ENCODE measurements at regions not wholly inside any gene's neighbourhood (a gene's known extent, or its start where the extent isn't known, plus 50 kb on each side); places are given as distances from the start of the nearest gene placed in this dataset.

GRCh38 chr1:55374801-55375616, 159.8 kb upstream of the USP24 start (continued):
- TF ChIP-seq, protein P1, sequence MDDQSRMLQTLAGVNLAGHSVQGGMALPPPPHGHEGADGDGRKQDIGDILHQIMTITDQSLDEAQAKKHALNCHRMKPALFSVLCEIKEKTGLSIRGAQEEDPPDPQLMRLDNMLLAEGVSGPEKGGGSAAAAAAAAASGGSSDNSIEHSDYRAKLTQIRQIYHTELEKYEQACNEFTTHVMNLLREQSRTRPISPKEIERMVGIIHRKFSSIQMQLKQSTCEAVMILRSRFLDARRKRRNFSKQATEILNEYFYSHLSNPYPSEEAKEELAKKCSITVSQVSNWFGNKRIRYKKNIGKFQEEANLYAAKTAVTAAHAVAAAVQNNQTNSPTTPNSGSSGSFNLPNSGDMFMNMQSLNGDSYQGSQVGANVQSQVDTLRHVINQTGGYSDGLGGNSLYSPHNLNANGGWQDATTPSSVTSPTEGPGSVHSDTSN (IDR thresholded peaks at IDR 0.05): no peak

GRCh38 chr1:55374216-55374615, 159.1 kb upstream of the USP24 start:
- ChIA-PET POLR2A (no interaction called here), CTCF (interaction anchor here (2.0 to 3.8 kb wide), 3 partner anchors 10 to 14 kb away, joined by 6 to 19 read pairs (median 9); no protein-coding TSS in a partner anchor)
- Histone ChIP-seq H3K4me2 (no peak overlapping the region), H3K4me1 (no peaks in the 10 kb centered on the region), H3K27ac (peak overlapping the region in 1 of 2 experiments; percentile 81; a peak in 3 of 6 replicates), H3K9me3 (no peaks in the 10 kb centered on the region), H3K4me3 (no peak overlapping the region)
- no CpG with 5 or more reads among the region's 1 CpG for WGBS (ENCODE audit: missing lambda C conversion rate)
- FAIRE-seq: no peak
- DNase-seq (ENCODE audit: low read depth in 1 of 2, low spot score in 1 of 2): no peak
- TF ChIP-seq HOXB13 (CRISPR knock-in tag; IDR thresholded peaks at IDR 0.05; ENCODE audit: low read depth) (no peak), USF2 (IDR thresholded peaks at IDR 0.05) (no peak), MYC (IDR thresholded peaks at IDR 0.05; ENCODE audit: borderline replicate concordance, low read length) (no peak), ZNF302 (CRISPR knock-in tag; IDR thresholded peaks at IDR 0.05) (no peak)
- TF ChIP-seq, protein P2, sequence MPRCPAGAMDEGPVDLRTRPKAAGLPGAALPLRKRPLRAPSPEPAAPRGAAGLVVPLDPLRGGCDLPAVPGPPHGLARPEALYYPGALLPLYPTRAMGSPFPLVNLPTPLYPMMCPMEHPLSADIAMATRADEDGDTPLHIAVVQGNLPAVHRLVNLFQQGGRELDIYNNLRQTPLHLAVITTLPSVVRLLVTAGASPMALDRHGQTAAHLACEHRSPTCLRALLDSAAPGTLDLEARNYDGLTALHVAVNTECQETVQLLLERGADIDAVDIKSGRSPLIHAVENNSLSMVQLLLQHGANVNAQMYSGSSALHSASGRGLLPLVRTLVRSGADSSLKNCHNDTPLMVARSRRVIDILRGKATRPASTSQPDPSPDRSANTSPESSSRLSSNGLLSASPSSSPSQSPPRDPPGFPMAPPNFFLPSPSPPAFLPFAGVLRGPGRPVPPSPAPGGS (IDR thresholded peaks at IDR 0.05): no peak
- TF ChIP-seq, protein P3, sequence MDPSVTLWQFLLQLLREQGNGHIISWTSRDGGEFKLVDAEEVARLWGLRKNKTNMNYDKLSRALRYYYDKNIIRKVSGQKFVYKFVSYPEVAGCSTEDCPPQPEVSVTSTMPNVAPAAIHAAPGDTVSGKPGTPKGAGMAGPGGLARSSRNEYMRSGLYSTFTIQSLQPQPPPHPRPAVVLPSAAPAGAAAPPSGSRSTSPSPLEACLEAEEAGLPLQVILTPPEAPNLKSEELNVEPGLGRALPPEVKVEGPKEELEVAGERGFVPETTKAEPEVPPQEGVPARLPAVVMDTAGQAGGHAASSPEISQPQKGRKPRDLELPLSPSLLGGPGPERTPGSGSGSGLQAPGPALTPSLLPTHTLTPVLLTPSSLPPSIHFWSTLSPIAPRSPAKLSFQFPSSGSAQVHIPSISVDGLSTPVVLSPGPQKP (IDR thresholded peaks at IDR 0.05; ENCODE audit: low read depth, low read length): no peak
- TF ChIP-seq, protein P4, sequence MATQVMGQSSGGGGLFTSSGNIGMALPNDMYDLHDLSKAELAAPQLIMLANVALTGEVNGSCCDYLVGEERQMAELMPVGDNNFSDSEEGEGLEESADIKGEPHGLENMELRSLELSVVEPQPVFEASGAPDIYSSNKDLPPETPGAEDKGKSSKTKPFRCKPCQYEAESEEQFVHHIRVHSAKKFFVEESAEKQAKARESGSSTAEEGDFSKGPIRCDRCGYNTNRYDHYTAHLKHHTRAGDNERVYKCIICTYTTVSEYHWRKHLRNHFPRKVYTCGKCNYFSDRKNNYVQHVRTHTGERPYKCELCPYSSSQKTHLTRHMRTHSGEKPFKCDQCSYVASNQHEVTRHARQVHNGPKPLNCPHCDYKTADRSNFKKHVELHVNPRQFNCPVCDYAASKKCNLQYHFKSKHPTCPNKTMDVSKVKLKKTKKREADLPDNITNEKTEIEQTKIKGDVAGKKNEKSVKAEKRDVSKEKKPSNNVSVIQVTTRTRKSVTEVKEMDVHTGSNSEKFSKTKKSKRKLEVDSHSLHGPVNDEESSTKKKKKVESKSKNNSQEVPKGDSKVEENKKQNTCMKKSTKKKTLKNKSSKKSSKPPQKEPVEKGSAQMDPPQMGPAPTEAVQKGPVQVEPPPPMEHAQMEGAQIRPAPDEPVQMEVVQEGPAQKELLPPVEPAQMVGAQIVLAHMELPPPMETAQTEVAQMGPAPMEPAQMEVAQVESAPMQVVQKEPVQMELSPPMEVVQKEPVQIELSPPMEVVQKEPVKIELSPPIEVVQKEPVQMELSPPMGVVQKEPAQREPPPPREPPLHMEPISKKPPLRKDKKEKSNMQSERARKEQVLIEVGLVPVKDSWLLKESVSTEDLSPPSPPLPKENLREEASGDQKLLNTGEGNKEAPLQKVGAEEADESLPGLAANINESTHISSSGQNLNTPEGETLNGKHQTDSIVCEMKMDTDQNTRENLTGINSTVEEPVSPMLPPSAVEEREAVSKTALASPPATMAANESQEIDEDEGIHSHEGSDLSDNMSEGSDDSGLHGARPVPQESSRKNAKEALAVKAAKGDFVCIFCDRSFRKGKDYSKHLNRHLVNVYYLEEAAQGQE (IDR thresholded peaks at IDR 0.05): no peak
- no peak for ATAC-seq

DNA sequence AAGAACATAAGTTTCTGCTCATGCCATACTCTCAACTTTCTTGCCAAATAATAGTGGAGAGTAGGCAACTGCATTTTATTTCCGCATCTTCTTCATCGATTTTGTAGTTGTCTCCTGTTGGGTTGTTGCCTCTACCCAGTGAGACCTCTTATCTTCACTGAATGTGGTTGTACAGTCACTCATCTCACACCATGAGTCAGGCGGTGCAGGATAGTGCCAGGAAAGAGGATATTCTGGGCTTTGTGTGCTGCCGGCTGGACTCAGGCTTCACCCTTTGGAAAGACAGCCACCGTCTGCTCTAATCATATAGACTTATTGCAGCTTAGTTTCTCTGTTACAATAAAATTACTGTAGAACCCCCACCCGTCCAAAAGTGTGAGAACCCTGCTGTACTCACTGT, 154.3 kb upstream of the USP24 start:
- ChIA-PET POLR2A (no interaction called here), CTCF (no interaction called here)
- Histone ChIP-seq H3K27ac (no peak overlapping the region; a peak in 1 of 6 replicates), H3K4me3 (no peak overlapping the region), H3K4me1 (no peaks in the 10 kb centered on the region), H3K4me2 (no peak overlapping the region), H3K9me3 (no peaks in the 10 kb centered on the region)
- FAIRE-seq (no peak), DNase-seq (ENCODE audit: low read depth in 1 of 2, low spot score in 1 of 2) (no peak), ATAC-seq (no peak)
- 77% methylated on average over 6 of the region's 6 CpGs for WGBS (ENCODE audit: missing lambda C conversion rate)
- TF ChIP-seq CTCF (IDR thresholded peaks at IDR 0.05) (no peak), HOXA7 (CRISPR knock-in tag; IDR thresholded peaks at IDR 0.05) (no peak), RFX5 (IDR thresholded peaks at IDR 0.05) (no peak), MYC (IDR thresholded peaks at IDR 0.05; ENCODE audit: borderline replicate concordance, low read length) (no peak), RAD21 (conservative IDR thresholded peaks at IDR 0.05 in 1 of 2, IDR thresholded peaks at IDR 0.05 in 1 of 2) (no peak), FOXS1 (CRISPR knock-in tag; IDR thresholded peaks at IDR 0.05) (no peak), USF2 (IDR thresholded peaks at IDR 0.05) (no peak), HDAC2 (IDR thresholded peaks at IDR 0.05) (no peak), MAZ (IDR thresholded peaks at IDR 0.05; ENCODE audit: borderline replicate concordance, low read depth, low read length) (no peak), SREBF2 (IDR thresholded peaks at IDR 0.05) (no peak), EHMT2 (IDR thresholded peaks at IDR 0.05; ENCODE audit: low read depth) (no peak), MAFK (IDR thresholded peaks at IDR 0.05; ENCODE audit: partially characterized antibody) (no peak)
- TF ChIP-seq, protein P5, sequence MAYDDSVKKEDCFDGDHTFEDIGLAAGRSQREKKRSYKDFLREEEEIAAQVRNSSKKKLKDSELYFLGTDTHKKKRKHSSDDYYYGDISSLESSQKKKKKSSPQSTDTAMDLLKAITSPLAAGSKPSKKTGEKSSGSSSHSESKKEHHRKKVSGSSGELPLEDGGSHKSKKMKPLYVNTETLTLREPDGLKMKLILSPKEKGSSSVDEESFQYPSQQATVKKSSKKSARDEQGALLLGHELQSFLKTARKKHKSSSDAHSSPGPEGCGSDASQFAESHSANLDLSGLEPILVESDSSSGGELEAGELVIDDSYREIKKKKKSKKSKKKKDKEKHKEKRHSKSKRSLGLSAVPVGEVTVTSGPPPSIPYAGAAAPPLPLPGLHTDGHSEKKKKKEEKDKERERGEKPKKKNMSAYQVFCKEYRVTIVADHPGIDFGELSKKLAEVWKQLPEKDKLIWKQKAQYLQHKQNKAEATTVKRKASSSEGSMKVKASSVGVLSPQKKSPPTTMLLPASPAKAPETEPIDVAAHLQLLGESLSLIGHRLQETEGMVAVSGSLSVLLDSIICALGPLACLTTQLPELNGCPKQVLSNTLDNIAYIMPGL (CRISPR knock-in tag; IDR thresholded peaks at IDR 0.05; ENCODE audit: borderline replicate concordance): no peak
